ENCODE measurements at regions not wholly inside any gene's neighbourhood (a gene's known extent, or its start where the extent isn't known, plus 50 kb on each side); places are given as distances from the start of the nearest gene placed in this dataset.
"Not testable (repeated sequence)": the region's sequence is repeated elsewhere in the genome, so short reads cannot be mapped to it uniquely, and the experiment has no call there.

GRCh38 chr9:7739595-7739994, 60.0 kb downstream of the DMAC1 start:
- no peaks in the 10 kb centered on the region for H3K36me3 ChIP-seq
- no peak overlapping the region for H3K4me3 ChIP-seq
- no peaks in the 10 kb centered on the region for H3K9me3 ChIP-seq (replicated peaks)
- H3K27ac ChIP-seq = no peak overlapping the region
- no peak for DNase-seq (ENCODE audit: low read depth in 1 of 2, low spot score in 2 of 2)
- no peaks in the 10 kb centered on the region for H3K27me3 ChIP-seq (replicated peaks)
- no peaks in the 10 kb centered on the region for H3K4me1 ChIP-seq (replicated peaks)

GRCh38 chr9:7735311-7735710, 64.3 kb downstream of the DMAC1 start:
- Histone ChIP-seq H3K4me1 (replicated peaks) (no peaks in the 10 kb centered on the region), H3K27ac (no peak overlapping the region), H3K4me3 (no peak overlapping the region), H3K36me3 (no peaks in the 10 kb centered on the region), H3K27me3 (replicated peaks) (no peaks in the 10 kb centered on the region), H3K9me3 (replicated peaks) (no peaks in the 10 kb centered on the region)
- DNase-seq (ENCODE audit: low read depth in 1 of 2, low spot score in 2 of 2) = no peak

DNA sequence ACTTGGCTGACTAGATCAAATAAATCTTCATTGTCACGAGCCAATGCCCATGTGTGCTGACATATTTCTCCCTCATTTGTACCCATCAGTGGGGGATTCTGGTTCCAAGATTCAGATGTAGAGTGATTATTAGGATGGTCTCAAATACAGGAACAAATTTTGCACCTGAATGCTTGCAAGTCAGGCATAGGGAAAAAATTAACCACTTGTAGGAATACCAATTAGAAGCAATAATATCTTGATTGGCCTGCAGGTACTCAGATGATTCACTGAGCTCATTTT, 69.5 kb downstream of the DMAC1 start:
- Histone ChIP-seq H3K9me3 (replicated peaks) (no peaks in the 10 kb centered on the region), H3K27me3 (replicated peaks) (no peaks in the 10 kb centered on the region), H3K36me3 (no peaks in the 10 kb centered on the region)

DNA sequence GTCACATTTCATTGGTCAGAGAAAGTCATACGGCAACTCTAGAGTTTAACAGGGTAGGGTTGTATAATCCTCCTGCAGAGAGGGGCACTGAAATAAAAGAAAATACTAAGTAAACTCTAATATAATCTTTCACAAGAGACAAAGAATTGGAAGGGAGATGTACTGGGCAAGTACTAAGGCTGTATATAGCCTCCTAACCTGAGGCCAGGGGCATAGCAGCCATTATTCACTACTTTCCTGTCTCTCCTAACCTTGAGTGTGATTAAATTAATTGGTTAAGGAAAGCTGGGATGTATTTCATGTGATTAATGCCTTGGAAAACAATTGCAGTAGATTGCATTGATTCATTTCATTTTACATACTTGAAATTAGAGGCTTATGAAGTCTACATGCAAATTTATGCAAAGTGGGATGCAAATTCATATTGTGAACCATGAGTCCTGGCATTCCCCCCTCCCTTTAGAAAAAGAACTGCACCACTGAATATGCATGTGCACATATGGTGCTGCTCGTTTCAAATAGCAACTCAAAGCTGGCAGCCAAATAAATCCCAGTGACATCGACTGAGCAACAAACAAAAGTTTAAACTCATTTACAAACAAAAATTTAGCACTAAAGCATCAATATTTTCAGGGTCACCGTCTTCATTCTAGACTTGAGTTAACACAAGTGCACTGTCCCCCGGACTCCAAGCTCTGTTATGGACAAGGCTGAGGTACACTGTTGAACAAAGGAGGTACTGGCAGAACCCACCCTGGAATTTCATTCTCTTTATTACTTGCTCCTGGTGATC, 70.0 kb downstream of the DMAC1 start:
- Histone ChIP-seq H3K4me3 (no peak overlapping the region), H3K4me1 (replicated peaks) (no peaks in the 10 kb centered on the region), H3K27me3 (replicated peaks) (no peaks in the 10 kb centered on the region), H3K36me3 (no peaks in the 10 kb centered on the region), H3K27ac (no peak overlapping the region), H3K9me3 (replicated peaks) (no peaks in the 10 kb centered on the region)
- DNase-seq (ENCODE audit: low read depth in 1 of 2, low spot score in 2 of 2) = no peak

More for the DNA sequence above, 69.5 kb downstream of the DMAC1 start:
- H3K27ac ChIP-seq = no peak overlapping the region
- DNase-seq (ENCODE audit: low read depth in 1 of 2, low spot score in 2 of 2) = no peak
- no peaks in the 10 kb centered on the region for H3K4me1 ChIP-seq (replicated peaks)
- no peak overlapping the region for H3K4me3 ChIP-seq

GRCh38 chr9:7721291-7721690, 78.3 kb downstream of the DMAC1 start:
- no peaks in the 10 kb centered on the region for H3K27me3 ChIP-seq (replicated peaks)
- no peaks in the 10 kb centered on the region for H3K4me1 ChIP-seq (replicated peaks)
- no peaks in the 10 kb centered on the region for H3K36me3 ChIP-seq
- no peak overlapping the region for H3K27ac ChIP-seq
- H3K4me3 ChIP-seq = no peak overlapping the region
- DNase-seq (ENCODE audit: low read depth in 1 of 2, low spot score in 2 of 2) = no peak
- no peaks in the 10 kb centered on the region for H3K9me3 ChIP-seq (replicated peaks)

DNA sequence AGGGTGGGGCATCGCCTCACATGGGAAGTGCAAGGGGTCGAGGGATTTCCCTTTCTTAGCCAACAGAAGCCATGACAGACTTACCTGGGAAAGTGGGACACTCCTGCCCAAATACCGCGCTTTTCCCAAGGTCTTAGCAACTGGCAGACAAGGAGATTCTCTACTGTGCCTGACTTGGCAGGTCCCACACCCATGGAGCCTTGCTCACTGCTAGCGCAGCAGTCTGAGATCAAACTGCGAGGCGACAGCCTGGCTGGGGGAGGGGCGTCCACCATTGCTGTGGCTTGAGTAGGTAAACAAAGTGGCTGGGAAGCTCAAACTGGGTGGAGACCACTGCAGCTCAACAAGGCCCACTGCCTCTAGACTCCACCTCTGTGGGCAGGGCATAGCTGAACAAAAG, 86.5 kb downstream of the DMAC1 start:
- H3K9me3 ChIP-seq (replicated peaks); H3K4me3 ChIP-seq; H3K4me1 ChIP-seq (replicated peaks); H3K27ac ChIP-seq; H3K36me3 ChIP-seq; H3K27me3 ChIP-seq (replicated peaks); DNase-seq (ENCODE audit: low read depth in 1 of 2, low spot score in 2 of 2): not testable (repeated sequence)

DNA sequence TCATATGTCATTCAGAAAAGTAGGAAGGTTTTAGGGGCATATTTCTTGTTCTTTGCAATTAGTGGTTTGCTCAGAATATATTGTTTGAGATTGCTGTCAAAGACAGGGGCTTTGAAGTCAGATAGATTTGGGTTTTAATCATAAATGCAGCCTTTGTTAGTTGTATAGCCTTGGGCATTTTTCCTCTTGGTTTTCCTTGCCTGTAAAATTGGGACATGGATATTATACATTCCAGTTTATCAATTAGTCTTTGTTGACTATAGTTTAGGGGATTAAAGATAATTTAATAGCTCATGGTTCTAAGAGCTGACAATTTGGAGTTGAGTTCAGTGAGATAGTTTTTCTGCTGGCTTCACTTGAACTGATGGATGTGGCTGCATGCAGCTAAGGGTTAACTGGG, 88.9 kb downstream of the DMAC1 start:
- Histone ChIP-seq H3K4me3 (no peak overlapping the region), H3K27me3 (replicated peaks) (no peaks in the 10 kb centered on the region), H3K4me1 (replicated peaks) (no peaks in the 10 kb centered on the region), H3K27ac (no peak overlapping the region), H3K36me3 (no peaks in the 10 kb centered on the region), H3K9me3 (replicated peaks) (no peaks in the 10 kb centered on the region)
- no peak for DNase-seq (ENCODE audit: low read depth in 1 of 2, low spot score in 2 of 2)

DNA sequence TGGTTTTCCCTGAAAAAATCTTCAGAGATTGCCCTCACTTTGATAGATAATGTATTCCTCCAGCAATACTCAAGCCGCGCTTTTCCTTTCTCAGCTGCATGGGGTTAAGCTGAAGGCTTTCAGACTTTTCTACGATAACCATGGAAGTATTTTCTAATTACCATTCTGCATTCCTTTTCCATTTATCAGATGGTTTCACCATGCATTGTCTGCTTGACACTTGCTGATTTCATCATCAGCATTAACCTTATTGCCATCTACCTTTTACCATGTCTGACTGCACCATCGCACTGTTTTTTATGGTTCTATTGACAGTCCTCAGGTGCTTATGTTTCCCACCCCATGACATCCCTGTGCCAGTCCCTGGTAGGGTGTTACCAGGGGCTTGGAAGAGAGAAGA, 91.6 kb downstream of the DMAC1 start:
- Histone ChIP-seq H3K9me3 (replicated peaks) (no peaks in the 10 kb centered on the region), H3K36me3 (no peaks in the 10 kb centered on the region), H3K27ac (no peak overlapping the region), H3K4me1 (replicated peaks) (no peaks in the 10 kb centered on the region), H3K27me3 (replicated peaks) (no peaks in the 10 kb centered on the region), H3K4me3 (no peak overlapping the region)
- DNase-seq (ENCODE audit: low read depth in 1 of 2, low spot score in 2 of 2) = no peak

- no peaks in the 10 kb centered on the region for H3K36me3 ChIP-seq
- H3K4me1 ChIP-seq (replicated peaks) = no peaks in the 10 kb centered on the region
- no peak overlapping the region for H3K4me3 ChIP-seq
- DNase-seq (ENCODE audit: low read depth in 1 of 2, low spot score in 2 of 2) = no peak
- no peak overlapping the region for H3K27ac ChIP-seq
- no peaks in the 10 kb centered on the region for H3K9me3 ChIP-seq (replicated peaks)
- H3K27me3 ChIP-seq (replicated peaks) = no peaks in the 10 kb centered on the region
These were observed 95.0 kb downstream of the DMAC1 start for GRCh38 chr9:7704543-7704942.

DNA sequence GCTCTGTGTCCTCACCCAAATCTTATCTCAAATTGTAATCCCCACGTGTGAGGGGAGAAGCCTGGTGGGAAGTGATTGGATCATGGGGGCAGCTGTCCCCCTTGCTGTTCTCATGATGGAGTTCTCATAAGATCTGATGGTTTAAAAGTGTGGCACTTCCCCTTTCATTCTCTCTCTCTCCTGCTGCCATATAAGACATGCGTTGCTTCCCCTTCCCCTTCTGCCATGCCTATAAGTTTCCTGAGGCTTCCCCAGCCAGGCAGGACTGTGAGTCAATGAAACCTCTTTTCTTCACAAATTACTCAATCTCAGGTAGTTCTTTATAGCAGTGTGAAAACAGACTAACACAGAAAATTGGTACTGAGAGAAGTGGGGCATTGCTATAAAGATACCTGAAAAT, 107.7 kb downstream of the DMAC1 start:
- H3K36me3 ChIP-seq = no peaks in the 10 kb centered on the region
- no peak overlapping the region for H3K4me3 ChIP-seq
- no peaks in the 10 kb centered on the region for H3K9me3 ChIP-seq (replicated peaks)
- H3K27ac ChIP-seq = no peak overlapping the region
- H3K27me3 ChIP-seq (replicated peaks) = no peaks in the 10 kb centered on the region
- H3K4me1 ChIP-seq (replicated peaks) = no peaks in the 10 kb centered on the region
- DNase-seq (ENCODE audit: low read depth in 1 of 2, low spot score in 2 of 2) = no peak

- Histone ChIP-seq H3K36me3 (no peaks in the 10 kb centered on the region), H3K27me3 (replicated peaks) (no peaks in the 10 kb centered on the region)
- DNase-seq (ENCODE audit: low read depth in 1 of 2, low spot score in 2 of 2) = no peak
These were observed 109.6 kb downstream of the DMAC1 start for GRCh38 chr9:7690014-7690413.

GRCh38 chr9:7688626-7689025, 111.0 kb downstream of the DMAC1 start:
- Histone ChIP-seq H3K9me3 (replicated peaks) (no peaks in the 10 kb centered on the region), H3K4me1 (replicated peaks) (no peaks in the 10 kb centered on the region), H3K27me3 (replicated peaks) (no peaks in the 10 kb centered on the region), H3K36me3 (no peaks in the 10 kb centered on the region), H3K27ac (no peak overlapping the region), H3K4me3 (no peak overlapping the region)
- no peak for DNase-seq (ENCODE audit: low read depth in 1 of 2, low spot score in 2 of 2)

More at GRCh38 chr9:7690014-7690413, 109.6 kb downstream of the DMAC1 start:
- no peak overlapping the region for H3K4me3 ChIP-seq
- no peaks in the 10 kb centered on the region for H3K4me1 ChIP-seq (replicated peaks)
- no peak overlapping the region for H3K27ac ChIP-seq
- no peaks in the 10 kb centered on the region for H3K9me3 ChIP-seq (replicated peaks)

- Histone ChIP-seq H3K27ac (no peak overlapping the region), H3K4me1 (replicated peaks) (no peaks in the 10 kb centered on the region), H3K4me3 (no peak overlapping the region), H3K36me3 (no peaks in the 10 kb centered on the region), H3K27me3 (replicated peaks) (no peaks in the 10 kb centered on the region), H3K9me3 (replicated peaks) (no peaks in the 10 kb centered on the region)
- no peak for DNase-seq (ENCODE audit: low read depth in 1 of 2, low spot score in 2 of 2)
These were observed 122.9 kb downstream of the DMAC1 start for GRCh38 chr9:7676609-7677156.

DNA sequence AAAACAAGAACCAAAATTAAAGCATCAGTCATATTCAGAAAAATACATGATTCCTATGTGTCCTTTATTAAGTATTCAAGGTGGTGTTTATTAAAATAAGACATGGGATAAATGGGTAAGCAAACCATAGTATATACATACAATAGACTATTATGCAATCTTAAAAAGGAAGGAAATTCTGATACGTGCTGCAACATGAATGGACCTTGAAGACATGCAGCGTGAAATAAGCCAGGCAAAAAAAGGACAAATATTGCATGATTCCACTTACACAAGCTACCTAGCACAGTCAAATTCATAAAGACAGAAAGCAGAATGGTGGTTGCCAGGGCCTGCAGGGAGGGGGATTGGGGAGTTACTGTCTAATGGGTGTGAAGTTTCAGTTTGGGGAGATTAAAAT, 127.7 kb downstream of the DMAC1 start:
- no peak overlapping the region for H3K4me3 ChIP-seq
- no peaks in the 10 kb centered on the region for H3K36me3 ChIP-seq
- H3K27ac ChIP-seq = no peak overlapping the region
- no peak for DNase-seq (ENCODE audit: low read depth in 1 of 2, low spot score in 2 of 2)
- no peaks in the 10 kb centered on the region for H3K9me3 ChIP-seq (replicated peaks)
- no peaks in the 10 kb centered on the region for H3K4me1 ChIP-seq (replicated peaks)
- H3K27me3 ChIP-seq (replicated peaks) = no peaks in the 10 kb centered on the region

DNA sequence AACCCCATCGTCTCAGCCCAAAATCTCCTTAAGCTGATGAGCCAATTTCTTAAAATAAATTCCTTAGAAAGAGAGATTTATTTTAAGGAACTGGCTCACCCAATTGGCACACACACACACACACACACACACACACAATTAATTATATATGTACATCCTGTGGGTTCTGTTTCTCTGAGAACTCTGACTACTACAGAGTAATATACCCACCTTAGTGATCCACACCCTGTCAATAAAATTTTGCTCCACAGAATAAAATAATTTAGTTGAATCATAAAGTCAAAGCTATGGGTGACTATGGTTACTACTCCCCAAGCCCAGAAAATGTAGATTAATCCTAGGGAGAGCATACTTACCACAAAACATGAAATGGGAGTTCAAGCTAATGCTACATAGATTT, 131.0 kb downstream of the DMAC1 start:
- H3K4me3 ChIP-seq = no peak overlapping the region
- H3K27me3 ChIP-seq (replicated peaks) = no peaks in the 10 kb centered on the region
- DNase-seq (ENCODE audit: low read depth in 1 of 2, low spot score in 2 of 2) = no peak
- H3K9me3 ChIP-seq (replicated peaks) = no peaks in the 10 kb centered on the region
- no peak overlapping the region for H3K27ac ChIP-seq
- H3K4me1 ChIP-seq (replicated peaks) = no peaks in the 10 kb centered on the region
- no peaks in the 10 kb centered on the region for H3K36me3 ChIP-seq

Data from SJSA1 (cell line).